GM12878 (cell line): ENCODE measurements at regions not wholly inside any gene's neighbourhood (a gene's known extent, or its start where the extent isn't known, plus 50 kb on each side); places are given as distances from the start of the nearest gene placed in this dataset.

ENCODE experiments used
- ATAC-seq: fragments of 200-7000 bp; cut with Tn5 transposase; 3 replicates; pipeline ENCODE4 v1.9.1; 2020; ENCODE audit warnings: mild to moderate bottlenecking, moderate library complexity
- BruUV-seq: library from RNA; stranded (reverse); fragments of 400-500 nt; replicated peaks from 2 replicates; lab custom pipeline; 2021; lab: Mats Ljungman, UMichigan
- CTCF ChIA-PET: fragments of 300-600 bp; sonication (Branson Sonifier 250); formaldehyde crosslinking; extraction: SDS; loops from one replicate; lab custom pipeline; 2021; ENCODE audit warnings: inconsistent platforms; lab: Yijun Ruan, JAX
- POLR2A ChIA-PET: fragments of 350-600 bp; formaldehyde crosslinking; extraction: SDS; loops from one replicate; lab custom pipeline; 2021; ENCODE audit warnings: inconsistent platforms; lab: Charles Lee
- RAD21 ChIA-PET: fragments of 300-600 bp; sonication (Branson Sonifier 250); formaldehyde crosslinking; loops from one replicate; lab custom pipeline; 2023; ENCODE audit warnings: antibody characterized with exemption; ENCODE audit not compliant: unreplicated experiment; lab: Charles Lee
- SMC1A ChIA-PET: fragments of 300-600 bp; sonication (Branson Sonifier 250); formaldehyde crosslinking; loops from one replicate; lab custom pipeline; 2023; ENCODE audit not compliant: unreplicated experiment, uncharacterized antibody; lab: Charles Lee
- DNase-seq: peaks from one replicate; pipeline ENCODE4 v3.0.0-alpha.2; 2011; ENCODE audit warnings: low read depth, low spot score
- FAIRE-seq: peaks from 3 replicates; lab custom pipeline; 2011; peaks lifted over from hg19 to GRCh38; lab: Jason Lieb, UNC
- H2AFZ ChIP-seq: 2 replicates; pipeline ENCODE4 v1.6.0; 2011; ENCODE audit warnings: low read depth, low read length, control low read depth; ENCODE audit not compliant: control insufficient read depth
- H3K27ac ChIP-seq: 2 replicates; pipeline ENCODE4 v1.5.1; 2011; ENCODE audit warnings: control low read depth; ENCODE audit not compliant: control insufficient read depth, insufficient read depth
- H3K27me3 ChIP-seq, 2 experiments: replicated peaks in 1 of 2; 2 replicates each; pipeline versions ENCODE4 v1.6.0 to v1.6.1; 2011; ENCODE audit warnings: low read length in 1 of 2; ENCODE audit not compliant: control insufficient read depth in 2 of 2, insufficient read depth in 2 of 2
- H3K36me3 ChIP-seq, 2 experiments: 2 replicates each; pipeline ENCODE4 v1.5.1; 2011; ENCODE audit warnings: low read length in 1 of 2; ENCODE audit not compliant: control insufficient read depth in 2 of 2, insufficient read depth in 2 of 2
- H3K4me1 ChIP-seq: 2 replicates; pipeline ENCODE4 v1.6.1; 2011; ENCODE audit warnings: mild to moderate bottlenecking, low read length, moderate library complexity, mixed read lengths; ENCODE audit not compliant: control insufficient read depth, insufficient read depth
- H3K4me2 ChIP-seq: 2 replicates; pipeline ENCODE4 v1.6.0; 2011; ENCODE audit warnings: control low read depth; ENCODE audit not compliant: control insufficient read depth, insufficient read depth
- H3K4me3 ChIP-seq: fragments of 200-600 bp; sonication (generic); 2 replicates; pipeline ENCODE4 v1.5.1; 2016
- H3K79me2 ChIP-seq: 2 replicates; pipeline ENCODE4 v1.6.0; 2011; ENCODE audit warnings: low read length; ENCODE audit not compliant: control insufficient read depth, insufficient read depth
- H3K9ac ChIP-seq: 2 replicates; pipeline ENCODE4 v1.8.0; 2011; ENCODE audit warnings: low read length, control low read depth, mixed read lengths; ENCODE audit not compliant: control insufficient read depth, insufficient read depth
- H3K9me3 ChIP-seq: replicated peaks from 3 replicates; pipeline ENCODE4 v1.5.1; 2011; ENCODE audit warnings: mild to moderate bottlenecking, low read length; ENCODE audit not compliant: control insufficient read depth, insufficient read depth
- H4K20me1 ChIP-seq: 2 replicates; pipeline ENCODE4 v1.6.0; 2011; ENCODE audit not compliant: control insufficient read depth, insufficient read depth
- CBFB ChIP-seq: IDR thresholded peaks from 2 replicates; pipeline ENCODE4 v1.6.1; 2016; ENCODE audit warnings: antibody characterized with exemption, low read depth
- EP300 ChIP-seq, 2 experiments: fragments of 150-350 bp in 1 of 2; IDR thresholded peaks; 2 replicates each; pipeline ENCODE4 v1.6.1; 2011 to 2012; ENCODE audit warnings: low read depth in 2 of 2, low read length in 2 of 2, borderline replicate concordance in 1 of 2, improper control_type of control experiment in 1 of 2, inconsistent platforms in 1 of 2; ENCODE audit not compliant: control insufficient read depth in 1 of 2
- ESRRA ChIP-seq: IDR thresholded peaks from 2 replicates; pipeline ENCODE4 v1.6.1; 2012; ENCODE audit warnings: mild to moderate bottlenecking, low read length, improper control_type of control experiment
- MTA2 ChIP-seq: fragments of 450-650 bp; IDR thresholded peaks from 2 replicates; pipeline ENCODE4 v1.6.1; 2016; ENCODE audit warnings: low read depth, mild to moderate bottlenecking, moderate library complexity
- NRF1 ChIP-seq: conservative IDR thresholded peaks from 2 replicates; pipeline ENCODE4 v1.6.1; 2011; ENCODE audit warnings: mild to moderate bottlenecking, low read depth, low read length, improper control_type of control experiment
- PAX8 ChIP-seq: fragments of 450-650 bp; IDR thresholded peaks from 2 replicates; pipeline ENCODE4 v1.6.1; 2017; ENCODE audit warnings: mild to moderate bottlenecking, moderate library complexity
- SMAD5 ChIP-seq: IDR thresholded peaks from 2 replicates; pipeline ENCODE4 v1.6.1; 2016; ENCODE audit warnings: antibody characterized with exemption, low read depth
- TCF7 ChIP-seq: IDR thresholded peaks from 2 replicates; pipeline ENCODE4 v1.6.1; 2014; ENCODE audit warnings: antibody characterized with exemption, borderline replicate concordance
- ZNF207 ChIP-seq: fragments of 450-650 bp; IDR thresholded peaks from 2 replicates; pipeline ENCODE4 v1.6.1; 2014; ENCODE audit warnings: antibody characterized with exemption, mild to moderate bottlenecking, borderline replicate concordance
- WGBS: methylation state at CpG from one replicate; pipeline ENCODE4 v1.1.6; 2016; ENCODE audit warnings: low lambda C conversion rate; ENCODE audit not compliant: insufficient replicate concordance, insufficient coverage; ENCODE audit errors: missing lambda C conversion rate; 5-methylcytosine and 5-hydroxymethylcytosine counted together
- in situ Hi-C: fragments of 300-500 bp; cut with MboI; formaldehyde crosslinking; loops from 9 replicates; pipeline ENCODE4 v1.14.3; 2018; ENCODE audit warnings: mixed read lengths
- intact Hi-C: fragments of 100-400 bp; cut with micrococcal nuclease; formaldehyde crosslinking; loops from one replicate; pipeline ENCODE4 v1.14.2; 2022; ENCODE audit not compliant: unreplicated experiment
- TF ChIP-seq, protein P1 (sequence below): IDR thresholded peaks from 2 replicates; pipeline ENCODE4 v1.6.1; 2011; ENCODE audit warnings: mild to moderate bottlenecking, low read depth, low read length, moderate library complexity; ENCODE audit not compliant: insufficient replicate concordance
- TF ChIP-seq, protein P2 (sequence below): fragments of 450-650 bp; IDR thresholded peaks from 2 replicates; pipeline ENCODE4 v1.6.1; 2017; ENCODE audit warnings: mild to moderate bottlenecking, moderate library complexity
- TF ChIP-seq, protein P3 (sequence below), 3 experiments: IDR thresholded peaks in 2 of 3; conservative IDR thresholded peaks in 1 of 3; 2 replicates each; pipeline ENCODE4 v1.5.1; 2011; ENCODE audit warnings: low read depth in 3 of 3, low read length in 3 of 3, mild to moderate bottlenecking in 3 of 3, control low read depth in 2 of 3, moderate library complexity in 2 of 3, inconsistent platforms in 1 of 3, mixed read lengths in 1 of 3; ENCODE audit not compliant: control insufficient read depth in 2 of 3, insufficient read depth in 1 of 3; ENCODE audit errors: extremely low read depth in 1 of 3

DNA sequence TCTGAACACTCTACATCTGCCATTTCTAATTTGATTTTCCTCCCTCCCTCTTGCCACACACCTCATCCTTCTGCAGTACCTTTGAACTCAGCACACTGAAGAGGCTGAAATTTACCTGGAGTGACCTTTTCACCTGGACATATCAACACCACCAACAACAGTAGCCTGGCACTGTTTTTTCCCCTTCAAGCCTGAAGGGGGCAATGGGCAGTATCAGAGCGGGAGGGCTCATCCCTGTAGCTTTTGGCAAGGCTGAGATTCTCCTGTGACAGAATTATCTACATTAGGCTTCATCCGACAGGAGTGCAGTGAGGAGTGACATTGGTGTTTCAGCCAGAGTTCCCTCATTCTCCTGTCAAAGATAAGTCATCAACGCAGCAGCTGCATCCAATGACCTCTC lies 312.8 kb upstream of the SPTLC3 start:
- Histone ChIP-seq H3K4me1 (no peaks in the 10 kb centered on the region), H3K9me3 (no peaks in the 10 kb centered on the region), H3K27me3 (no peaks in the 10 kb centered on the region), H3K79me2 (no peaks in the 10 kb centered on the region), H3K9ac (no peak overlapping the region), H2AFZ (no peak overlapping the region), H3K4me3 (no peak overlapping the region), H3K4me2 (no peak overlapping the region), H3K36me3 (no peaks in the 10 kb centered on the region)
- FAIRE-seq (no peak), DNase-seq (no peak), ATAC-seq (no peak)
- CTCF ChIA-PET, result no interaction called here
- POLR2A ChIA-PET, result no interaction called here
- RAD21 ChIA-PET, result no interaction called here
- intact Hi-C loops, result no loop called here
- no peak for TF ChIP-seq EP300 (IDR thresholded peaks at IDR 0.05; ENCODE audit: borderline replicate concordance in 1 of 2, control insufficient read depth in 1 of 2, low read depth in 2 of 2, low read length in 2 of 2)
- no peak for TF ChIP-seq SMAD5
- TF ChIP-seq ZNF207, result no peak
- TF ChIP-seq PAX8, result no peak
- TF ChIP-seq, protein P1, sequence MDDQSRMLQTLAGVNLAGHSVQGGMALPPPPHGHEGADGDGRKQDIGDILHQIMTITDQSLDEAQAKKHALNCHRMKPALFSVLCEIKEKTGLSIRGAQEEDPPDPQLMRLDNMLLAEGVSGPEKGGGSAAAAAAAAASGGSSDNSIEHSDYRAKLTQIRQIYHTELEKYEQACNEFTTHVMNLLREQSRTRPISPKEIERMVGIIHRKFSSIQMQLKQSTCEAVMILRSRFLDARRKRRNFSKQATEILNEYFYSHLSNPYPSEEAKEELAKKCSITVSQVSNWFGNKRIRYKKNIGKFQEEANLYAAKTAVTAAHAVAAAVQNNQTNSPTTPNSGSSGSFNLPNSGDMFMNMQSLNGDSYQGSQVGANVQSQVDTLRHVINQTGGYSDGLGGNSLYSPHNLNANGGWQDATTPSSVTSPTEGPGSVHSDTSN, result no peak
- no peak for TF ChIP-seq TCF7
- no peak for TF ChIP-seq MTA2
- TF ChIP-seq CBFB, result no peak
- TF ChIP-seq, protein P2, sequence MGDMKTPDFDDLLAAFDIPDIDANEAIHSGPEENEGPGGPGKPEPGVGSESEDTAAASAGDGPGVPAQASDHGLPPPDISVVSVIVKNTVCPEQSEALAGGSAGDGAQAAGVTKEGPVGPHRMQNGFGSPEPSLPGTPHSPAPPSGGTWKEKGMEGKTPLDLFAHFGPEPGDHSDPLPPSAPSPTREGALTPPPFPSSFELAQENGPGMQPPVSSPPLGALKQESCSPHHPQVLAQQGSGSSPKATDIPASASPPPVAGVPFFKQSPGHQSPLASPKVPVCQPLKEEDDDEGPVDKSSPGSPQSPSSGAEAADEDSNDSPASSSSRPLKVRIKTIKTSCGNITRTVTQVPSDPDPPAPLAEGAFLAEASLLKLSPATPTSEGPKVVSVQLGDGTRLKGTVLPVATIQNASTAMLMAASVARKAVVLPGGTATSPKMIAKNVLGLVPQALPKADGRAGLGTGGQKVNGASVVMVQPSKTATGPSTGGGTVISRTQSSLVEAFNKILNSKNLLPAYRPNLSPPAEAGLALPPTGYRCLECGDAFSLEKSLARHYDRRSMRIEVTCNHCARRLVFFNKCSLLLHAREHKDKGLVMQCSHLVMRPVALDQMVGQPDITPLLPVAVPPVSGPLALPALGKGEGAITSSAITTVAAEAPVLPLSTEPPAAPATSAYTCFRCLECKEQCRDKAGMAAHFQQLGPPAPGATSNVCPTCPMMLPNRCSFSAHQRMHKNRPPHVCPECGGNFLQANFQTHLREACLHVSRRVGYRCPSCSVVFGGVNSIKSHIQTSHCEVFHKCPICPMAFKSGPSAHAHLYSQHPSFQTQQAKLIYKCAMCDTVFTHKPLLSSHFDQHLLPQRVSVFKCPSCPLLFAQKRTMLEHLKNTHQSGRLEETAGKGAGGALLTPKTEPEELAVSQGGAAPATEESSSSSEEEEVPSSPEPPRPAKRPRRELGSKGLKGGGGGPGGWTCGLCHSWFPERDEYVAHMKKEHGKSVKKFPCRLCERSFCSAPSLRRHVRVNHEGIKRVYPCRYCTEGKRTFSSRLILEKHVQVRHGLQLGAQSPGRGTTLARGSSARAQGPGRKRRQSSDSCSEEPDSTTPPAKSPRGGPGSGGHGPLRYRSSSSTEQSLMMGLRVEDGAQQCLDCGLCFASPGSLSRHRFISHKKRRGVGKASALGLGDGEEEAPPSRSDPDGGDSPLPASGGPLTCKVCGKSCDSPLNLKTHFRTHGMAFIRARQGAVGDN, result no peak
- TF ChIP-seq ESRRA, result no peak
- no peak for TF ChIP-seq NRF1
- TF ChIP-seq, protein P3, sequence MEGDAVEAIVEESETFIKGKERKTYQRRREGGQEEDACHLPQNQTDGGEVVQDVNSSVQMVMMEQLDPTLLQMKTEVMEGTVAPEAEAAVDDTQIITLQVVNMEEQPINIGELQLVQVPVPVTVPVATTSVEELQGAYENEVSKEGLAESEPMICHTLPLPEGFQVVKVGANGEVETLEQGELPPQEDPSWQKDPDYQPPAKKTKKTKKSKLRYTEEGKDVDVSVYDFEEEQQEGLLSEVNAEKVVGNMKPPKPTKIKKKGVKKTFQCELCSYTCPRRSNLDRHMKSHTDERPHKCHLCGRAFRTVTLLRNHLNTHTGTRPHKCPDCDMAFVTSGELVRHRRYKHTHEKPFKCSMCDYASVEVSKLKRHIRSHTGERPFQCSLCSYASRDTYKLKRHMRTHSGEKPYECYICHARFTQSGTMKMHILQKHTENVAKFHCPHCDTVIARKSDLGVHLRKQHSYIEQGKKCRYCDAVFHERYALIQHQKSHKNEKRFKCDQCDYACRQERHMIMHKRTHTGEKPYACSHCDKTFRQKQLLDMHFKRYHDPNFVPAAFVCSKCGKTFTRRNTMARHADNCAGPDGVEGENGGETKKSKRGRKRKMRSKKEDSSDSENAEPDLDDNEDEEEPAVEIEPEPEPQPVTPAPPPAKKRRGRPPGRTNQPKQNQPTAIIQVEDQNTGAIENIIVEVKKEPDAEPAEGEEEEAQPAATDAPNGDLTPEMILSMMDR (IDR thresholded peaks at IDR 0.05 in 2 of 3, conservative IDR thresholded peaks at IDR 0.05 in 1 of 3; ENCODE audit: control insufficient read depth in 2 of 3, extremely low read depth in 1 of 3, insufficient read depth in 1 of 3, low read depth in 3 of 3, low read length in 3 of 3), result no peak
- TF ChIP-seq, all 136 proteins: peak for 0
- no peak overlapping the region for H3K27ac ChIP-seq
- in situ Hi-C loops, result no loop called here
- no TSS peak for BruUV-seq
- H4K20me1 ChIP-seq, result no peaks in the 10 kb centered on the region
- WGBS, result 30% methylated on average over 3 of the region's 3 CpGs
- SMC1A ChIA-PET, result no interaction called here
